H9 (cell line): ENCODE measurements at regions not wholly inside any gene's neighbourhood (a gene's known extent, or its start where the extent isn't known, plus 50 kb on each side); places are given as distances from the start of the nearest gene placed in this dataset.

ENCODE experiments used
- DNase-seq: peaks from one replicate; pipeline ENCODE4 v3.0.0-alpha.2; 2017
- H2AFZ ChIP-seq: one replicate; pipeline ENCODE4 v1.6.1; 2013; ENCODE audit warnings: mild to moderate bottlenecking, low read length, control low read depth, moderate library complexity
- H2AK5ac ChIP-seq: 2 replicates; pipeline ENCODE4 v1.6.1; 2013; ENCODE audit warnings: low read length, control low read depth, mixed read lengths; ENCODE audit not compliant: insufficient read length
- H2BK120ac ChIP-seq: one replicate; pipeline ENCODE4 v1.6.1; 2013; ENCODE audit warnings: low read depth, mild to moderate bottlenecking, low read length, control low read depth, inconsistent platforms; ENCODE audit not compliant: poor library complexity, severe bottlenecking
- H2BK12ac ChIP-seq: 2 replicates; pipeline ENCODE4 v1.6.1; 2013; ENCODE audit warnings: low read length, control low read depth, mixed read lengths, low read depth; ENCODE audit not compliant: insufficient read length
- H2BK15ac ChIP-seq: 2 replicates; pipeline ENCODE4 v1.6.1; 2013; ENCODE audit warnings: low read depth, low read length, control low read depth
- H2BK20ac ChIP-seq: one replicate; pipeline ENCODE4 v1.6.1; 2013; ENCODE audit warnings: low read depth, mild to moderate bottlenecking, low read length, control low read depth, inconsistent platforms; ENCODE audit not compliant: poor library complexity, severe bottlenecking
- H2BK5ac ChIP-seq: 2 replicates; pipeline ENCODE4 v1.6.1; 2013; ENCODE audit warnings: low read length, control low read depth, mixed read lengths; ENCODE audit not compliant: insufficient read length
- H3K14ac ChIP-seq: 2 replicates; pipeline ENCODE4 v1.6.1; 2013; ENCODE audit warnings: low read length, control low read depth; ENCODE audit not compliant: insufficient read depth
- H3K18ac ChIP-seq: 2 replicates; pipeline ENCODE4 v1.6.1; 2013; ENCODE audit warnings: low read depth, mild to moderate bottlenecking, mixed read lengths, low read length, control low read depth; ENCODE audit not compliant: insufficient read length
- H3K23ac ChIP-seq: 2 replicates; pipeline ENCODE4 v1.6.1; 2013; ENCODE audit warnings: low read length, control low read depth, mixed read lengths, low read depth; ENCODE audit not compliant: insufficient read length
- H3K23me2 ChIP-seq: 2 replicates; pipeline ENCODE4 v1.6.1; 2013; ENCODE audit warnings: low read depth, mild to moderate bottlenecking, mixed read lengths, low read length, control low read depth; ENCODE audit not compliant: insufficient read length, poor library complexity, severe bottlenecking
- H3K27ac ChIP-seq: 2 replicates; pipeline ENCODE4 v1.5.1; 2013; ENCODE audit warnings: low read length, control low read depth, mixed read lengths, low read depth; ENCODE audit not compliant: insufficient read length
- H3K27me3 ChIP-seq: 2 replicates; pipeline ENCODE4 v1.6.1; 2013; ENCODE audit warnings: low read length, control low read depth, inconsistent platforms; ENCODE audit not compliant: insufficient read depth
- H3K4ac ChIP-seq: 2 replicates; pipeline ENCODE4 v1.6.1; 2013; ENCODE audit warnings: low read depth, mild to moderate bottlenecking, control low read depth, inconsistent platforms, low read length, moderate library complexity
- H3K4me1 ChIP-seq: 2 replicates; pipeline ENCODE4 v1.6.1; 2013; ENCODE audit warnings: low read length, control low read depth, inconsistent platforms; ENCODE audit not compliant: insufficient read depth
- H3K4me2 ChIP-seq: 2 replicates; pipeline ENCODE4 v1.6.1; 2013; ENCODE audit warnings: low read length, control low read depth, mixed read lengths; ENCODE audit not compliant: insufficient read length, insufficient read depth
- H3K56ac ChIP-seq: 2 replicates; pipeline ENCODE4 v1.6.1; 2013; ENCODE audit warnings: low read depth, mild to moderate bottlenecking, mixed read lengths, low read length, control low read depth; ENCODE audit not compliant: insufficient read length
- H3K79me1 ChIP-seq: 2 replicates; pipeline ENCODE4 v1.6.1; 2013; ENCODE audit warnings: low read depth, mild to moderate bottlenecking, moderate library complexity, low read length, control low read depth, inconsistent platforms; ENCODE audit not compliant: insufficient read depth, poor library complexity, severe bottlenecking
- H3K79me2 ChIP-seq: 2 replicates; pipeline ENCODE4 v1.6.1; 2013; ENCODE audit warnings: low read length, control low read depth, inconsistent platforms; ENCODE audit not compliant: insufficient read depth
- H3K9ac ChIP-seq: 2 replicates; pipeline ENCODE4 v1.6.1; 2013; ENCODE audit warnings: low read length, control low read depth, mixed read lengths; ENCODE audit not compliant: insufficient read length; ENCODE audit errors: extremely low read depth
- H3K9me3 ChIP-seq: one replicate; pipeline ENCODE4 v1.6.1; 2013; ENCODE audit warnings: low read depth, low read length, inconsistent platforms; ENCODE audit not compliant: control insufficient read depth
- H3T11ph ChIP-seq: one replicate; pipeline ENCODE4 v1.6.1; 2013; ENCODE audit warnings: mild to moderate bottlenecking, low read length, control low read depth, inconsistent platforms
- H4K20me1 ChIP-seq: one replicate; pipeline ENCODE4 v1.6.1; 2013; ENCODE audit not compliant: control insufficient read depth, insufficient read length, insufficient read depth
- H4K5ac ChIP-seq: 2 replicates; pipeline ENCODE4 v1.6.1; 2013; ENCODE audit warnings: low read depth, mild to moderate bottlenecking, mixed read lengths, low read length, control low read depth; ENCODE audit not compliant: insufficient read length
- H4K8ac ChIP-seq: replicated peaks from 2 replicates; pipeline ENCODE4 v1.6.1; 2013; ENCODE audit warnings: low read length, control low read depth, mixed read lengths, low read depth; ENCODE audit not compliant: insufficient read length
- H4K91ac ChIP-seq: 2 replicates; pipeline ENCODE4 v1.6.1; 2013; ENCODE audit warnings: low read depth, mild to moderate bottlenecking, moderate library complexity, mixed read lengths, low read length, control low read depth; ENCODE audit not compliant: insufficient read length
- H3K27ac Mint-ChIP-seq, 3 experiments: 2 replicates in 2 of 3; 3 replicates in 1 of 3; pipeline ENCODE4 v1.8.0; 2020 to 2021; ENCODE audit warnings: mixed read lengths in 3 of 3, mild to moderate bottlenecking in 1 of 3, moderate library complexity in 1 of 3
- H3K27me3 Mint-ChIP-seq: 2 replicates; pipeline ENCODE4 v1.8.0; 2021; ENCODE audit warnings: low read depth, mild to moderate bottlenecking, moderate library complexity, mixed read lengths
- H3K36me3 Mint-ChIP-seq, 3 experiments: 2 replicates in 2 of 3; 3 replicates in 1 of 3; pipeline ENCODE4 v1.8.0; 2020 to 2021; ENCODE audit warnings: low read depth in 3 of 3, mixed read lengths in 3 of 3; ENCODE audit not compliant: insufficient read depth in 1 of 3
- H3K4me1 Mint-ChIP-seq, 2 experiments: 2 replicates each; pipeline ENCODE4 v1.8.0; 2020; ENCODE audit warnings: mixed read lengths in 2 of 2
- H3K4me3 Mint-ChIP-seq, 2 experiments: 2 replicates in 1 of 2; 3 replicates in 1 of 2; pipeline ENCODE4 v1.8.0; 2020 to 2021; ENCODE audit warnings: mild to moderate bottlenecking in 2 of 2, mixed read lengths in 2 of 2, moderate library complexity in 1 of 2
- H3K9me3 Mint-ChIP-seq, 2 experiments: 2 replicates in 1 of 2; 3 replicates in 1 of 2; pipeline ENCODE4 v1.8.0; 2020; ENCODE audit warnings: mild to moderate bottlenecking in 2 of 2, mixed read lengths in 2 of 2, moderate library complexity in 1 of 2
- CTCF ChIP-seq: fragments of 200-600 bp; sonication (generic); conservative IDR thresholded peaks from 3 replicates; pipeline ENCODE4 v1.8.0; 2021; ENCODE audit warnings: antibody characterized with exemption, mild to moderate bottlenecking
- WGBS: extraction: QIAGEN DNeasy Blood & Tissue Kit; methylation state at CpG from one replicate; pipeline ENCODE4 v1.1.7; 2013; ENCODE audit warnings: missing lambda C conversion rate, low lambda C conversion rate, mixed read lengths; ENCODE audit not compliant: insufficient read length; ENCODE audit errors: extremely low coverage; 5-methylcytosine and 5-hydroxymethylcytosine counted together

DNA sequence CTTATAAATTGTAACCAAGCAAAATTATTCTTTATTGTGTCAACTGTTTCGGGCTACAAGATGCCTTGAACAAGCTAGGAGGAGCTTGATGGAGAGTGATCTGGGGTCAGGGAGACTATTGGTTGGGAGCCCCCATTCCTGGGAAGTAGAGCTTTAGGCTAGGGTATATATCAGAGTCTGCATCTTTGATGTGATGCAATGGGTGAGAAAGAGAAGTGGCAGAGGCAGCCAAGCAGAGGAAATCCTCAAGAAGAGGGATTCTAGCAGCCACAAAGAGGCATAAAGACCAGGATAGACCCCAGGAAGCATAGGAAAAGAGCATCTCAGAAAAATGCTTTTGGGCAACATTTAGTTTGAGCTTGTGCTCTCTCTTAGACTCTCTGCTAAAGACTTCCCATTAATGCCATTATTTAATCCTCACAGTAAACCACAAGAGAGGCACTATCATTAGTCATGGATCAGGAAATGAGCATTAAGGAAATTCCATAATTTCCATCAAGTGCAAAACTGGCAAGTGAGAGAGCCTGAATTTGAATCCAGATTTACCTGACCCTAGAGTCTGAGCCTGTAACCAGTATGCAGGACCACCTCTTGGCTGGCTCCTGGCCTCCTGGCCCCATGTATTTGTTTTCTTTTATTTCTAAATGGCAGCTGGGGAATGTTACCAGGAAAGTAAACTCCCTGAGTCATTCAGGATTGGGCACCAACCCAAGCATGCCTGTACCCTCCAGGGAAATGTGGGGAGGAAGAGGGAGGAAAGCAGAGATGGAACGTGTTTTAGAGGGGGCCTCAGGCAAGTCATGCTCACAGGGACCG, 118.7 kb downstream of the RPL22L1 start:
- H3K56ac ChIP-seq: no peak overlapping the region
- no peaks in the 10 kb centered on the region for H3K79me1 ChIP-seq
- no peak overlapping the region for H4K91ac ChIP-seq
- no peak overlapping the region for H2BK120ac ChIP-seq
- H3K79me2 ChIP-seq: no peaks in the 10 kb centered on the region
- Mint-ChIP-seq H3K9me3 (peaks cover 1 to 3% of the 10 kb centered on the region in 2 experiments; a peak in 3 of 5 replicates), H3K36me3 (no peaks in the 10 kb centered on the region), H3K4me3 (no peak overlapping the region), H3K4me1 (no peaks in the 10 kb centered on the region), H3K27me3 (peaks cover 2% of the 10 kb centered on the region; the same call in 1 of the 2 replicates), H3K27ac (no peak overlapping the region)
- H3K4me1 ChIP-seq: no peaks in the 10 kb centered on the region
- no CpG with 5 or more reads among the region's 3 CpGs for WGBS
- no peak overlapping the region for H3K4ac ChIP-seq
- H2BK5ac ChIP-seq: no peak overlapping the region
- no peaks in the 10 kb centered on the region for H4K20me1 ChIP-seq
- no peak for DNase-seq
- no peak overlapping the region for H3K27ac ChIP-seq
- no peak overlapping the region for H3K18ac ChIP-seq
- H2AK5ac ChIP-seq: no peak overlapping the region
- no peak overlapping the region for H2BK15ac ChIP-seq
- H3K23me2 ChIP-seq: no peaks in the 10 kb centered on the region
- no peak overlapping the region for H2AFZ ChIP-seq
- H3T11ph ChIP-seq: no peak overlapping the region
- no peak overlapping the region for H2BK12ac ChIP-seq
- no peak overlapping the region for H4K5ac ChIP-seq
- H3K9me3 ChIP-seq: no peaks in the 10 kb centered on the region
- no peak overlapping the region for H2BK20ac ChIP-seq
- no peaks in the 10 kb centered on the region for H3K27me3 ChIP-seq
- no peak overlapping the region for H3K14ac ChIP-seq
- H3K23ac ChIP-seq: no peak overlapping the region
- TF ChIP-seq CTCF: no peak
- no peak overlapping the region for H4K8ac ChIP-seq
- H3K9ac ChIP-seq: no peak overlapping the region
- no peak overlapping the region for H3K4me2 ChIP-seq
